HG02943 (cell line): ENCODE measurements at regions not wholly inside any gene's neighbourhood (a gene's known extent, or its start where the extent isn't known, plus 50 kb on each side); places are given as distances from the start of the nearest gene placed in this dataset.
"Not testable (repeated sequence)": the region's sequence is repeated elsewhere in the genome, so short reads cannot be mapped to it uniquely, and the experiment has no call there.

Experiments used
- ATAC-seq: cut with Tn5 transposase; IDR thresholded peaks from one replicate; pipeline ENCODE4 v1.9.1; 2021; ENCODE audit warnings: mild to moderate bottlenecking, low read depth, moderate library complexity; ENCODE audit not compliant: unreplicated experiment

- no peak for ATAC-seq
Measured at GRCh38 chr10:86579883-86580520, 58.4 kb upstream of the WAPL start.

GRCh38 chr10:86580521-86580891 lies 58.9 kb upstream of the WAPL start:
- ATAC-seq, result no peak

- no peak for ATAC-seq
Measured at GRCh38 chr10:86583983-86584382, 62.4 kb upstream of the WAPL start.

GRCh38 chr10:86585037-86585929 lies 63.7 kb upstream of the WAPL start:
- ATAC-seq, result no peak

- ATAC-seq, result no peak
Measured at GRCh38 chr10:86586516-86586915, 64.9 kb upstream of the WAPL start.

GRCh38 chr10:86588781-86589180 lies 65.6 kb upstream of the OPN4 start:
- not testable (repeated sequence) for ATAC-seq

- ATAC-seq, result no peak
Measured at GRCh38 chr10:86591436-86591835, 62.9 kb upstream of the OPN4 start.

GRCh38 chr10:86592413-86592812 lies 61.9 kb upstream of the OPN4 start:
- no peak for ATAC-seq

- ATAC-seq, result no peak
Measured at GRCh38 chr10:86594535-86594934, 59.8 kb upstream of the OPN4 start.

- no peak for ATAC-seq
Measured at GRCh38 chr10:86595496-86595895, 58.9 kb upstream of the OPN4 start.

GRCh38 chr10:86596266-86596665 lies 58.1 kb upstream of the OPN4 start:
- no peak for ATAC-seq

- ATAC-seq, result no peak
Measured at GRCh38 chr10:86597306-86597705, 57.0 kb upstream of the OPN4 start.

GRCh38 chr10:86598151-86598550 lies 56.2 kb upstream of the OPN4 start:
- no peak for ATAC-seq

- no peak for ATAC-seq
Measured at GRCh38 chr10:86599041-86599440, 55.3 kb upstream of the OPN4 start.

GRCh38 chr10:86599729-86600128 lies 54.6 kb upstream of the OPN4 start:
- ATAC-seq, result peak; percentile 79

- no peak for ATAC-seq
Measured at GRCh38 chr10:86600296-86600695, 54.1 kb upstream of the OPN4 start.

GRCh38 chr10:86601956-86602602 lies 52.3 kb upstream of the OPN4 start:
- ATAC-seq, result no peak

GRCh38 chr10:86603256-86603655 lies 51.1 kb upstream of the OPN4 start:
- no peak for ATAC-seq
